ENCODE measurements at regions not wholly inside any gene's neighbourhood (a gene's known extent, or its start where the extent isn't known, plus 50 kb on each side); places are given as distances from the start of the nearest gene placed in this dataset.

GRCh38 chr16:51409001-51409675 is 258.1 kb upstream of the SALL1 start:
- Histone ChIP-seq H3K4me3 (ENCODE audit: control insufficient read depth in 1 of 7, extremely low read depth in 1 of 7, insufficient read depth in 4 of 7, low read depth in 2 of 7, low read length in 6 of 7) (no peak overlapping the region), H3K27ac (ENCODE audit: insufficient read depth in 1 of 2, low read depth in 1 of 2, low read length in 2 of 2, poor library complexity in 1 of 2, severe bottlenecking in 2 of 2) (no peak overlapping the region), H3K9me3 (ENCODE audit: control extremely low read depth in 1 of 5, control insufficient read depth in 4 of 5, insufficient read depth in 2 of 5, low read depth in 1 of 5, low read length in 4 of 5) (no peaks in the 10 kb centered on the region), H3K4me1 (ENCODE audit: control extremely low read depth in 1 of 4, control insufficient read depth in 4 of 4, insufficient read depth in 4 of 4, low read length in 3 of 4) (no peaks in the 10 kb centered on the region), H3K36me3 (ENCODE audit: control insufficient read depth in 4 of 4, insufficient read depth in 4 of 4, low read length in 3 of 4) (no peaks in the 10 kb centered on the region), H3K27me3 (replicated peaks in 2 of 5; ENCODE audit: control insufficient read depth in 4 of 5, insufficient read depth in 5 of 5, low read length in 4 of 5) (no peaks in the 10 kb centered on the region)
- ChIA-PET CTCF (no interaction called here), POLR2A (no interaction called here)
- 97% methylated on average over 4 of the region's 5 CpGs for WGBS (ENCODE audit: insufficient coverage)
- no peak for DNase-seq

- DNase-seq = no peak
- Histone ChIP-seq H3K9me3 (ENCODE audit: control extremely low read depth in 1 of 5, control insufficient read depth in 4 of 5, insufficient read depth in 2 of 5, low read depth in 1 of 5, low read length in 4 of 5) (no peaks in the 10 kb centered on the region), H3K27ac (ENCODE audit: insufficient read depth in 1 of 2, low read depth in 1 of 2, low read length in 2 of 2, poor library complexity in 1 of 2, severe bottlenecking in 2 of 2) (no peak overlapping the region), H3K4me1 (ENCODE audit: control extremely low read depth in 1 of 4, control insufficient read depth in 4 of 4, insufficient read depth in 4 of 4, low read length in 3 of 4) (no peaks in the 10 kb centered on the region), H3K4me3 (ENCODE audit: control insufficient read depth in 1 of 7, extremely low read depth in 1 of 7, insufficient read depth in 4 of 7, low read depth in 2 of 7, low read length in 6 of 7) (no peak overlapping the region), H3K27me3 (replicated peaks in 2 of 5; ENCODE audit: control insufficient read depth in 4 of 5, insufficient read depth in 5 of 5, low read length in 4 of 5) (no peaks in the 10 kb centered on the region), H3K36me3 (ENCODE audit: control insufficient read depth in 4 of 4, insufficient read depth in 4 of 4, low read length in 3 of 4) (no peaks in the 10 kb centered on the region)
- POLR2A ChIA-PET = no interaction called here
- CTCF ChIA-PET = no interaction called here
- WGBS (ENCODE audit: insufficient coverage) = no CpG with 5 or more reads among the region's 4 CpGs
Measured at GRCh38 chr16:51408357-51408756, 257.3 kb upstream of the SALL1 start.

GRCh38 chr16:51407921-51408320 is 256.9 kb upstream of the SALL1 start:
- Histone ChIP-seq H3K36me3 (ENCODE audit: control insufficient read depth in 4 of 4, insufficient read depth in 4 of 4, low read length in 3 of 4) (no peaks in the 10 kb centered on the region), H3K27ac (ENCODE audit: insufficient read depth in 1 of 2, low read depth in 1 of 2, low read length in 2 of 2, poor library complexity in 1 of 2, severe bottlenecking in 2 of 2) (no peak overlapping the region), H3K4me1 (ENCODE audit: control extremely low read depth in 1 of 4, control insufficient read depth in 4 of 4, insufficient read depth in 4 of 4, low read length in 3 of 4) (no peaks in the 10 kb centered on the region), H3K9me3 (ENCODE audit: control extremely low read depth in 1 of 5, control insufficient read depth in 4 of 5, insufficient read depth in 2 of 5, low read depth in 1 of 5, low read length in 4 of 5) (no peaks in the 10 kb centered on the region), H3K27me3 (replicated peaks in 2 of 5; ENCODE audit: control insufficient read depth in 4 of 5, insufficient read depth in 5 of 5, low read length in 4 of 5) (no peaks in the 10 kb centered on the region), H3K4me3 (ENCODE audit: control insufficient read depth in 1 of 7, extremely low read depth in 1 of 7, insufficient read depth in 4 of 7, low read depth in 2 of 7, low read length in 6 of 7) (no peak overlapping the region)
- DNase-seq = no peak
- ChIA-PET CTCF (no interaction called here), POLR2A (interaction anchor here (0.5 kb wide), 1 partner anchor 150 kb away, joined by 4 read pairs; no protein-coding TSS in a partner anchor)
- WGBS (ENCODE audit: insufficient coverage) = 100% methylated on average over 1 of the region's 1 CpG

- ChIA-PET POLR2A (interaction anchor here (0.5 kb wide), 1 partner anchor 149 kb away, joined by 4 read pairs; no protein-coding TSS in a partner anchor), CTCF (no interaction called here)
- Histone ChIP-seq H3K27ac (ENCODE audit: insufficient read depth in 1 of 2, low read depth in 1 of 2, low read length in 2 of 2, poor library complexity in 1 of 2, severe bottlenecking in 2 of 2) (no peak overlapping the region), H3K4me3 (ENCODE audit: control insufficient read depth in 1 of 7, extremely low read depth in 1 of 7, insufficient read depth in 4 of 7, low read depth in 2 of 7, low read length in 6 of 7) (no peak overlapping the region), H3K27me3 (replicated peaks in 2 of 5; ENCODE audit: control insufficient read depth in 4 of 5, insufficient read depth in 5 of 5, low read length in 4 of 5) (no peaks in the 10 kb centered on the region), H3K4me1 (ENCODE audit: control extremely low read depth in 1 of 4, control insufficient read depth in 4 of 4, insufficient read depth in 4 of 4, low read length in 3 of 4) (no peaks in the 10 kb centered on the region), H3K9me3 (ENCODE audit: control extremely low read depth in 1 of 5, control insufficient read depth in 4 of 5, insufficient read depth in 2 of 5, low read depth in 1 of 5, low read length in 4 of 5) (no peaks in the 10 kb centered on the region), H3K36me3 (ENCODE audit: control insufficient read depth in 4 of 4, insufficient read depth in 4 of 4, low read length in 3 of 4) (no peaks in the 10 kb centered on the region)
- no CpG with 5 or more reads among the region's 4 CpGs for WGBS (ENCODE audit: insufficient coverage)
- DNase-seq = no peak
Measured at GRCh38 chr16:51407199-51407598, 256.1 kb upstream of the SALL1 start.

- WGBS (ENCODE audit: insufficient coverage) = no CpG with 5 or more reads among the region's 2 CpGs
- Histone ChIP-seq H3K36me3 (ENCODE audit: control insufficient read depth in 4 of 4, insufficient read depth in 4 of 4, low read length in 3 of 4) (no peaks in the 10 kb centered on the region), H3K27me3 (replicated peaks in 2 of 5; ENCODE audit: control insufficient read depth in 4 of 5, insufficient read depth in 5 of 5, low read length in 4 of 5) (no peaks in the 10 kb centered on the region), H3K27ac (ENCODE audit: insufficient read depth in 1 of 2, low read depth in 1 of 2, low read length in 2 of 2, poor library complexity in 1 of 2, severe bottlenecking in 2 of 2) (no peak overlapping the region), H3K9me3 (ENCODE audit: control extremely low read depth in 1 of 5, control insufficient read depth in 4 of 5, insufficient read depth in 2 of 5, low read depth in 1 of 5, low read length in 4 of 5) (no peaks in the 10 kb centered on the region), H3K4me3 (ENCODE audit: control insufficient read depth in 1 of 7, extremely low read depth in 1 of 7, insufficient read depth in 4 of 7, low read depth in 2 of 7, low read length in 6 of 7) (no peak overlapping the region), H3K4me1 (ENCODE audit: control extremely low read depth in 1 of 4, control insufficient read depth in 4 of 4, insufficient read depth in 4 of 4, low read length in 3 of 4) (no peaks in the 10 kb centered on the region)
- no peak for DNase-seq
- CTCF ChIA-PET = no interaction called here
- POLR2A ChIA-PET = no interaction called here
Measured at GRCh38 chr16:51405361-51405760, 254.3 kb upstream of the SALL1 start.

GRCh38 chr16:51404386-51404785 is 253.3 kb upstream of the SALL1 start:
- POLR2A ChIA-PET = no interaction called here

GRCh38 chr16:51402785-51403184 is 251.7 kb upstream of the SALL1 start:
- ChIA-PET POLR2A (no interaction called here), CTCF (no interaction called here)
- Histone ChIP-seq H3K36me3 (ENCODE audit: control insufficient read depth in 4 of 4, insufficient read depth in 4 of 4, low read length in 3 of 4) (no peaks in the 10 kb centered on the region), H3K4me3 (ENCODE audit: control insufficient read depth in 1 of 7, extremely low read depth in 1 of 7, insufficient read depth in 4 of 7, low read depth in 2 of 7, low read length in 6 of 7) (no peak overlapping the region), H3K27ac (ENCODE audit: insufficient read depth in 1 of 2, low read depth in 1 of 2, low read length in 2 of 2, poor library complexity in 1 of 2, severe bottlenecking in 2 of 2) (no peak overlapping the region), H3K27me3 (replicated peaks in 2 of 5; ENCODE audit: control insufficient read depth in 4 of 5, insufficient read depth in 5 of 5, low read length in 4 of 5) (no peaks in the 10 kb centered on the region), H3K9me3 (ENCODE audit: control extremely low read depth in 1 of 5, control insufficient read depth in 4 of 5, insufficient read depth in 2 of 5, low read depth in 1 of 5, low read length in 4 of 5) (no peaks in the 10 kb centered on the region), H3K4me1 (ENCODE audit: control extremely low read depth in 1 of 4, control insufficient read depth in 4 of 4, insufficient read depth in 4 of 4, low read length in 3 of 4) (no peaks in the 10 kb centered on the region)
- WGBS (ENCODE audit: insufficient coverage) = no CpG with 5 or more reads among the region's 3 CpGs
- DNase-seq = no peak

More at GRCh38 chr16:51404386-51404785, 253.3 kb upstream of the SALL1 start:
- no peak for DNase-seq
- Histone ChIP-seq H3K4me3 (ENCODE audit: control insufficient read depth in 1 of 7, extremely low read depth in 1 of 7, insufficient read depth in 4 of 7, low read depth in 2 of 7, low read length in 6 of 7) (no peak overlapping the region), H3K27ac (ENCODE audit: insufficient read depth in 1 of 2, low read depth in 1 of 2, low read length in 2 of 2, poor library complexity in 1 of 2, severe bottlenecking in 2 of 2) (no peak overlapping the region), H3K4me1 (ENCODE audit: control extremely low read depth in 1 of 4, control insufficient read depth in 4 of 4, insufficient read depth in 4 of 4, low read length in 3 of 4) (no peaks in the 10 kb centered on the region), H3K27me3 (replicated peaks in 2 of 5; ENCODE audit: control insufficient read depth in 4 of 5, insufficient read depth in 5 of 5, low read length in 4 of 5) (no peaks in the 10 kb centered on the region), H3K9me3 (ENCODE audit: control extremely low read depth in 1 of 5, control insufficient read depth in 4 of 5, insufficient read depth in 2 of 5, low read depth in 1 of 5, low read length in 4 of 5) (no peaks in the 10 kb centered on the region), H3K36me3 (ENCODE audit: control insufficient read depth in 4 of 4, insufficient read depth in 4 of 4, low read length in 3 of 4) (no peaks in the 10 kb centered on the region)
- 100% methylated on average over 1 of the region's 1 CpG for WGBS (ENCODE audit: insufficient coverage)
- CTCF ChIA-PET = no interaction called here

Data from common myeloid progenitor, CD34-positive (primary cell).